ENCODE measurements at regions not wholly inside any gene's neighbourhood (a gene's known extent, or its start where the extent isn't known, plus 50 kb on each side); places are given as distances from the start of the nearest gene placed in this dataset.

DNA sequence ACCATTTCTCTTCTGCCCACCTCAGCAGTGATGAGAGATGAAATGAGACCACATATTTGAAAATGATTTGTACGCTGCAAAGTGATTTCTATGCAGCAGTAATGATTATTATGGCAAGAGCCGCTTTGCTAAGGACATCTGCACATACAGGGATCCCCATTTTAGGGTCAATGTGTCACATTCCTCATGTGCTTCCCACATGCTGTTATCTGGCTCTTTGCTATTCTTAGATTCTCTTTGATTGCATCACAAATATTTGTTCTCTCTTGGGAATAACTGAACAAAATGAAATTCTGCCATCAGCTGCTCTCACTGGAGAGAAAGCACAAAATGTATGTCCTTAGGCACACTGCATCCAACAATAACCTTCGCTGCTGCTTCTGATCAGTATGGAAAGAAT is 209.5 kb upstream of the IPO5 start (continued):
- TF ChIP-seq KDM5A (IDR thresholded peaks at IDR 0.05; ENCODE audit: low read length) (no peak), SP1 (IDR thresholded peaks at IDR 0.05; ENCODE audit: low read depth, low read length) (no peak), E2F6 (IDR thresholded peaks at IDR 0.05) (no peak)
